HG03565 (cell line): ENCODE measurements at regions not wholly inside any gene's neighbourhood (a gene's known extent, or its start where the extent isn't known, plus 50 kb on each side); places are given as distances from the start of the nearest gene placed in this dataset.

ENCODE experiments used
- ATAC-seq: cut with Tn5 transposase; IDR thresholded peaks from one replicate; pipeline ENCODE4 v1.9.1; 2021; ENCODE audit warnings: mild to moderate bottlenecking, moderate library complexity; ENCODE audit not compliant: unreplicated experiment

DNA sequence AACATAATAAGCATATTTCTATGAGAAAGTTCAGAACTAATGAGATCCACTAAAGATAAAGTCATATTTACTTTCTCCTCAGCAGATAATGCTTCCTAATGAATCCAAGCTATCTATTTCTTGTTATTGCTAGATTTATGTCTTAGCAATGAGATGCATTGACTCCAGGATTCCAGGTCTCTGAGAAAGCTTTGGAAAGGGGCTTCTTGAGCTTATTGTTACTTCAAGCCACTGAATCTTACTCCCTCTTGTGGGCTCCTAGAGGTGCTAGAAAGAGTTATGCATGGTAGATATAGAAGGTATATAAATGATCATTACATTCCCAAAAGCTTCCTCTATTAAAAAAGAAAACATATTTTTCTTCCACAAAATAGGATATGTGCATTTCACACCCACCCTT is 246.4 kb upstream of the ADAMTS5 start:
- no peak for ATAC-seq

DNA sequence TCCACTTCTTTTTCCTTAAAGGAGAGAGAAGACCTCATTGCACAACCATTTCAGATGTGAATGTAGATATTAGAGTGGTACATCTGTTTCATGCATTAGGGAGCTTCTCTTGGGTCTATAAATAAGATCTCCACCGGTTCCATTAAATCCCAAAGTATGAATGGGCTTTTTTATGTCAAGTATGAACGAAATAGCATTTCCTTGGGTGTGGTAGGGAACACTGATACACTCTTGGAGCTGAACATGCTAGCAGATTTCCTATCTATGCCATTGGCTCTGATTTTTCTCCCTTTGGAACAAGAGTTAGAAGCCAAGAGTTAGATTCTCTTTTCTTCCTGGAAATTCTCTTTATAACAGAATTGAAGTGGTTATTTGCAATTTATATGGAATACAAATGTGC is 245.6 kb upstream of the ADAMTS5 start:
- no peak for ATAC-seq

DNA sequence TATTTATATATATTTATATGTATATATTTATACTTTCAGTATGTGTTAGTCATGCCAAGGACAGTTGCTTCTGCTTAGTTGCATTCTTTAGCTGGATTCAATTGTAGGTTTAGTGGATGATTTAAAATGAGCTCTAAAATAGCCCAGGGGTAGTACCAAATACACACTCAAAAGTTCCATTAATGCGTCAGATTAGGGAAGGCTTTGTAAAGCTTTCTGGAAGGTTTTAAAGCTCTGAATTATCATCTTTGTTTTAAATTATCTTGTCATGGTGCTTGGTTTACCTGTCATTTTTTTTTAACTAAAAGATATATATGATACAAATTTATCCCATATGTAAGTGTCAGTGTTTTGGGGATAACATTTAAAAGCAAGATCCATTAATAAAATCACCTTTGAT is 242.7 kb upstream of the ADAMTS5 start:
- no peak for ATAC-seq

DNA sequence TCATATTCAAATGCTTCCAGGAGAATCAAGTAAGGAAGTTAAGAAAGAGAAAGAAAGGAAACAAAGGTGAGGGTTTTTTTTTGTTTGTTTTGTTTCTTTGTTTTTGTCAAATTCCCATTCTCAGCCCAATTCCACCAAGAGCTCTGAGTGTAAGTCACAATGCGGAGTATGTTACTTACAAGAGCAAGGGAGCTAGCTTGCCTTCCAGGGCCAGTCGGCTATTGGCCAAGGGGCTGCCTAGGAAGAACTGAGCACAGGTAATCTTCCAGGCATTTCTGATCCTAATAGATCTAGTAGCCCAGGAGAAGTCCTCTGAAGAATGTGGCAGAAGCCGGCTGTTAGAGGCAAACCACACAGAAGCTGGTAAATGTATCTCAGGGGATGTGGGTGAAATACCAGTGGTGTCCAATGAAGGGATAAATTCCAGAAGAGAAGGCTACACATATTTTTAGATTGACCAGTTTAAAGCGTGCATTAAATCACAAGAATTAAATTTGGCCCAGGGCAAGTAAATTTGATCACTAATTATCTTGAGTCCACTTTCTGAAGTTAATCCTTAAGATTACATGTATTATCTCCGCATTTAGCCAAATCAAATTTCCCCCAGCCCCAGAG is 239.6 kb upstream of the ADAMTS5 start:
- ATAC-seq = no peak

DNA sequence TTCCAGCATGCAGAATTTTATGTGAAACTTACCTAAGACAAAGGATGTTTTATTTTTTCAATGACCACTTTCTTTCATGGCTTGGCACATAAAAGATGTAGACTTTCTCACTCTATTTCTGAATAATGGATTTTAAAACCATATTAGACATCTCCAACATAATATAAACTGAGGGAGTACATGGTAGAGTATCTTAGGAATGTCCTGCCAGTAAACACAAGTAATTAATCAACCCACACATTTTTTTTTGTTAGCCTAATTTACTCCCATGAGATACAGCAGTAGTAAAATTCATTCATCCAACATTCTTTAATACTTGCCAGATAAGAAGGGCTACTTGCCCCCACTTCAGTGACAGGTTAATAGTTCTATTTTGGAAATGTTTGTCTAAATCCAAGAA is 235.4 kb upstream of the ADAMTS5 start:
- no peak for ATAC-seq

DNA sequence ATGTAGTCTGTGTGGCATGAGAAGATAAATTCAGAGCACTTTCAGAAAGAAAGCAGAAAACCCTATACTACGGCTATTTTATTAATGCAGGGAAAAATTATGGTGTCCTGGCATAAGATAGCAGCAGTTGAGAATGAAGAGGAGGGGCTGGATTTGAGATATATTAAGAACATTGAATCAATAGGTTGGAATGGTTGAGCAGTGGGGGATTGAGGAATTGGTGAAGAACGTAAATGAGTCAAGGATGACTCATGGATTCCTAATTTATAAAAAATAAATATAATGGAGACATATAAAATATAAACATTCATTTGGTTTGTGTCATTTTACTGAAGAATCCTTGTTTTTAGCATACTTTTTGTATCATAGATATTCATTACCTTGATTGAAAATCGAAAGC is 234.3 kb upstream of the ADAMTS5 start:
- ATAC-seq = no peak

DNA sequence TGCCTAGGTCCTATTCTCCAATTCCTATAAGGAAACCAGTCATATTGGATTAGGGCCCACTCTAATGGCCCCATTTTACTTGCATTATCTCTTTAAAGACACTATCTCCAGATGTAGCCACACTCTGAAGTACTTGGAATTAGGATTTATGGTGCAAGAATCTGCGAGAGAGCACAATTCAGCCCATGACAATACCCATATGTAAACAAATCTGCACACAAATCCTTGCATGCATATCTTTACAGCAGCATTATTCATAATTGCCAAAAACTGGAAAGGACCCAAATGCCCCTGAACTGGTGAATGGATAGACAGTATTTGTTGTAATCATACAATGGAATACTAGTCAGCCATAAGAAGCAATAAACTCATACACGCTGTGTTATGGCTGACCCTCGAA is 229.8 kb upstream of the ADAMTS5 start:
- no peak for ATAC-seq

DNA sequence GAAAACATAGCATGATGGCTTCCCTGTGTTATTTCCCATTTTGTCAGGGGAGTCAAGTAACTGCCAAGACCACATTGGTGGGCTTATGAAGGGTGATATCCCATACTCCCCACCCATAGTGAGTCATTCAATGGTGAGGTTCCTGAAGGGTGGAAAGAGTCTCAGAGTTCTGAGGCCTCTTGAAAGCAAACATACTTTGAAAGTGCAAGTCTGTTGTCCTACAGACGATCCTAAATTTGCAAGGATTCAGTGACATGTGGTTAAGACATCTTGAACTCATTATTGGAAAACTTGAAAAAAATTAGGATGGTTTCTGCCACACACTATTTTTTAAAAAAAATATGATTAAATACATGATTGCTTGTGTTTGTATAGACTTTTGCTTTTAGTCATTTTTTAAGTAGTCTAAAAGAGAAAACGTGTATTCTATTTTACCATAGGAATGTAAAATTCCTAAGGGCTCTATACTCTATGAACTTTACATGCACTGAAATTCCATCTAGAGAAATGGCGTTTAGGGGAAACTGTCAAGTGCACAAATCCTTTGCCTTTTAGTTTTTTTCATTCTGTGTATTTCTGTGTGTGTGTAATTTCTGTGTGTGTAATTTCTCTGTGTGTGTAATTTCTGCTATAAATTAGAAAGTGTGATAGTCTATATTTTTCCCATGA is 225.5 kb upstream of the ADAMTS5 start:
- ATAC-seq = no peak

DNA sequence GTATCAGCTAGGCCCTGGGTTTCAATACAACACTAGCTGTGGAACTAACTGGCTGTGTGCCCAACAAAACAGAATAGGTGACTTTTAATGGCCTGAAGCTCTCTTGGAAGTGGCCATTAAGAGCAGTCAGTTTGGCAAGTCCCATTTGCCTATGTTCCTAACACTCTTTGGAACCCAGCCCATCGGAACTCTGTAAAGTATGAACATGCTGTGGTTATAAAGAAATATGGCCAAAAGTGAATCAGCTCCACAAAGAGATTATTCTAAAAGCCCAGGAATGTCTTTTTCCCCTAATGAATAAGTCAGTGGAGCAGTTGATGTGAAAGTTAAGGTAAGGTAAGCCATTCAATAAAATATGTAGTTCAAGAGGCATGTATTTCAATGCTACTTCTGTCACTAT is 223.7 kb upstream of the ADAMTS5 start:
- no peak for ATAC-seq

DNA sequence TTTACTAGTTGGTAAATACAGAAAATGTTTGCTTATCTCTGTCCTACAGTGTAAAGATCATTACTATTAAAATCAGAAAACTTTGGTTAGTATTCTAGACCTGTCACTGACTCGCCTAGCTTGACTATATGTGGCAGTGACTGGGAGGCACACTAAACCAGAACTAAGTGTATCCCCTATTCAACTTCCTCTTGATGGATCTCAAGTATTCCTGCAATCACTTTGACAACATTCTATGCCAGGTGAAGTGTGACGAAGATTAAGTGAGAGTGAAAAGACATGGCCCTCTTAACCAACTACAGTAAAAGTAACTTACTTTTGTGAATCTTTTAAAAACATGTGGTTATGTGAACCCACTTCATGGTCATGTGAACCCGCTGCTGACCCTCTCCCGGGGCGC is 223.0 kb upstream of the ADAMTS5 start:
- ATAC-seq = no peak

DNA sequence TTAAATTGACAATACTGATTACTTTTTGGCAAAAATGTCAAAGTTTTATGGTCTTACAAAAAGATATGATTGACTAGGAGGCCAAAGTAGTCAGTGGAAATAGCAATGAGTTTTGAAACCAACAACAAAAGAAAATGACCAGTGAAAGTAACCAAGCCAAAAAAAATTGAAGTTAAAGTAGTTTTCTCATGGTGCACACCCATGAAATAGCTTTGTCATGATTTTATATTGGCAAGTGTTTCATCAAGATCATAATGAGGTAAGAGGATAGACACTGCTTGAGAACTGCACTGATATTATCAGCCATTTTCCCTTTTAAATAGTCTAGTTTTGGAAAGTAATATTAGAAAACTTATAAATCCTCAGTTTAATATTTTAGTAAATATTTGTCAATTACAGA is 206.2 kb upstream of the ADAMTS5 start:
- no peak for ATAC-seq

DNA sequence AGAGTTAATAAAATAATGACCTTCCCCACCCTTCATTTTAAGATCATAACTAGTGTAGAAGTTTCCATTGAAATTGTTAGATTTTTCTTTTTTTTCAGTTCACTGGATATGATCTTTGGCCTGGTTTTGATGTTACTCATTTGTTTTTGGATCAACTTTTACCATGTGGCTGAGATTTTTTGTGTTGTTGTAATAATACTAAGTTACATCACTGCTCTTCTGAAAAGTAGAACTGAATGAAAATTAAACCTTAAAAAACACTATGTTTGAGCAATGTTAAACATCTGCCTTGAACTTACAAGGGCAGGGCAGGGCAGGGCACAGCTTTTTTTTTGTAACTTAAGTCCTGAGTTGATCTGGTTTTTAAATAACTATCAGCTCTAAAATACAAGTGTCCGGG is 204.8 kb upstream of the ADAMTS5 start:
- no peak for ATAC-seq

DNA sequence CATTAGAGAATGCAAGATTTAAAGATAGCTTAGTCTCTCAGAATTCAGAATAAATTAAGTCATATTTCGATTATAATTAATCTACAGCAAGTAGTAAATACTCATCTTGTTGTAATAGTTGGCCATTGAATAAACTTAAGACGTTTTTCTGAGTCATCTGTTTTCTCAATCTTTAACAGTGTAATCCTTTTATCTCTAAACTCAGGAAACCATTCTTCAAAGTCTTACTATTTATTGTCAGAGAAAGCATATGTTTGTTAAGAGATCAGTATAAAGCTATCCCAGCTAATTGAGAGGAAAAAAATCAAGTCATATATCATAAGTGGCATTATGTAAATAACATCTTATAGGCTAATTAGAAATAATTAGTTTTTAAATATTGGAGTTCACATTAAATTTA is 201.2 kb upstream of the ADAMTS5 start:
- no peak for ATAC-seq

DNA sequence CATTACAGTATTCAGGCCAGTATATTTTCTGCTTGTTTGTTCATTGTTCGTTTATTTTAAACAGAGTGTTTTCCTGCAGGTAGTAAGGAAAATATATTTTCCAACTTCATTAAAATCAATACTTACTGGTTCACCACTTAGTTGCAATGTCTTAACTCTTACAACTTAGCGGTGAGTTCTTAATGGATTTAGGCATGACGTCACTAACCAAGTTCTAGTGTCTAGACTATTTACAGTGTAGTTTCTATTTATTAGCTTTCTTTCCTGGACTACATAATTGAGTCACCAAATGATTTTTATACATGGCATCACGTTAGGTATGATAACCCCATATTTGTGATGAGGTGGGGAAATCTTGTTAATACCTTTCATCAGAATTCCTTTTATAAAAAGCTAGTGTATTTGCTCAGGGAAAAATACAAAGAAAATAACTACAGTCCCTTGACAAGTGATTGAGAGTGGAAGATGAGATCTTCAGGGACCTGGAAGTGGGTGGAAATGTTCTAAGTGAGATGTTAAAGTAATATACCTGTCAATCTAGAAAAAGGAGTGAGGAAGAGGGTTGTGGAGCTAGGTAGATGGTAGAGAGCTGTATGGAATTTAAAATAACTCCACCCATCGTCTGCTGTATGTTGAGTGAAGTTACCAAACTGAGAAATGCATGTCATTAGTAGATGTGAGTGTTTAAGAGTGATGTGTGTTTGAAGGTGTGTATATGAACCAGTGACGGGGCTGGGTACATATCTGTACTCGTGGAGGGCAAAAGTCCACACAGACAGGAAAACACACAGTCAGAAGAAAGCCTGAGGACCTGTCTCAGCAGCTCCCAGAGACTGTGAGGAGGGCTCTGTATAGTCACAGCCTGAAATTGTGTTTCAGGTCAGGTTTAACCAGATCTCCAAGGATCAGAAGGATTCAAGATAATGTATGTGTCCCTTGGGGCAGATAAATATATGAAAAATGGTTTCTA is 197.6 kb upstream of the ADAMTS5 start:
- no peak for ATAC-seq

DNA sequence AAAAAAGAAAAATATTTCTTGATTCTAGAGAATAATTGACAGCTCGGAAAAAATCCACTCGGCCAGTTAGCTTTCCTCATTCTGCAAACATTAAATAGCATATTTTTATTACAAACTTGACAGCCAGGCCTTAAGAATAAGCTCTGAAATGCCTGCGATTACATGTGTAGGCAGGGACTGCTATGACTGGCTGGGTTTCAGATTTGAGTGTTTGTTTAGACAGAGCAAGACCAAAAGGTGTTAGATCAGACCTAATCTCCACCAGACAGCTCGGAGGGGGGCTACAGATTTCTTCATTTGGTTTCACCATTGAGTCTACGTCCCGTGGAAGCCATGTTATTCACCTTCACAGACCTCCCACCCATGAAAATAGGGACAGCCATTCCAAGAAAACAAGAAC is 192.1 kb upstream of the ADAMTS5 start:
- no peak for ATAC-seq

DNA sequence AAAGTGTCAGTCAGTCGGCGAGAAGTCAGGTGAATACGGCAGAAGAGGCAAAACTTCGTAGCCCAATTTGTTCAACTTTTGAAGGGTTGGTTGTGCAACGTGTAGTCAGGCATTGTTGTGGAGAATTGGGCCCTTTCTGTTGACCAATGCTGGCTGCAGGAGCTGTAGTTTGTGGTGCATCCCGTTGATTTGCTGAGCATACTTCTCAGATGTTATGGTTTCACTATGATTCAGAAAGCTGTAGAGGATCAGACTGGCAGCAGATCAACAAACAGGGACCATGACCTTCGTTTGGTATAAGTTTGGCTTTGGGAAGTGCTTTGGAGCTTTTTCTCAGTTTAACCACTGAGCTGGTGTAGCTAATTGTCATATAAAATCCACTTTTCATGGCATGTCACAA is 190.2 kb upstream of the ADAMTS5 start:
- no peak for ATAC-seq

DNA sequence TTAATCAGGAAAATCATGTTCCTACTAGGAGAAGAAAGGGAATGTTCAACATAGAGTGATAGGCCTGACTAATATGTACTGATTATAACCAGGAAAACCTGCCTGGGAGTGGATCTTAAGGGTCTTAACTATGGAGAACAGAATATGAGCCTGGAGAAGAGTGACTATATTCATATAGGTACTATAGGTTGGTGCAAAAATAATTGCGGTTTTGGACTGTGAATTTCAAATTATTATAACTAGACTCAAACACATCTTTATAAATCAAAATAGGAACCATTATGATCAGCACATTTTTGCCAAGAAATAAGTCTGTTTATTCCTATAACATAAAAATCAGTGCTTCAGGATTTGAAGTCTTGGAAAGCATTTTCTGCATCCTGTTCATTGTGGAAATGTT is 189.8 kb upstream of the ADAMTS5 start:
- no peak for ATAC-seq

DNA sequence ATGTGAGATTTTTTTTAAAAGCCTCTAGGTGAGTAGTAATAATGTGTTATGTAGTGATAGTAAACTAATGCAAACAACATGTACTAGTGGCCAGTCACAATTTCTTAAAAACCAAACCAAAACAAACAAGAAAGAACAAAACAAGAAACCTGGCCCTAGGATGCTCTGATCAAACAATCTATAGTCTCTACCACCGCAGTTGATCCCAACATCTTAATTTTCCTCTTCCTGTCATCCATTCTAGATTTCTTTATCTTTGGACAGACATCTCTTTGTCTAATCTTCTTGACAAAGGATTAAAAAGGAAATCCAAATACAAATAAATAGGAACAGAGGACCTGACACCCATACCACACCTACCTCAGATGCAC is 188.2 kb upstream of the ADAMTS5 start:
- ATAC-seq = no peak

DNA sequence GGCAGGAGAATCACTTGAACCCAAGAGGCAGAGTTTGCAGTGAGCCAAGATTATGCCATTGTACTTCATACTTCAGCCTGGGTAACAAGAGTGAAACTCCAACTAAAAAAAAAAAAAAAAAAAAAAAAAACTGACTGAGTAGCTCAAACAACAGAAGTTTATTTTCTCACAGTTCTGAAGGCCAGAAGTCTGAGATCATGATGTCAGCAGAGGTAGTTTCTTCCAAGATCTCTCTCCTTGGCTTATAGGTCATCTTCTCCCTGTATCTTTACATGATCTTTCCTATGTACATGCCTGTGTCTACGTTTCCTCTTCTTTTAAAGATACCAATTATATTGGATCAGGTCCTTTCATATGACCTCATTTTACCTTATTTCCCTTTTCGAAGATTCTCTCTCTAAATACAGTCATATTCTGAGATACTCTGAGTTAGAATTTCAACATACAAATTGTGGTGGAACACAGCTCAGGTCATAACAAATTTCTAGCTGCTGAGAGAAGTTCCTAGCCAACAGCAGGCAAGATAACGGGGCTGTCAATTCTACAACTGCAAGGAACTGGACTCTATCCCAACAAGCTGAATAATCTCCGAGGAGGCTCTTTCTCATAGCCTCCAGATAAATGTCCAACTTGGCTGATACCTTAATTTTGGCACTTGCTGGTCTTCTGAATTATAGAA is 187.7 kb upstream of the ADAMTS5 start:
- no peak for ATAC-seq

DNA sequence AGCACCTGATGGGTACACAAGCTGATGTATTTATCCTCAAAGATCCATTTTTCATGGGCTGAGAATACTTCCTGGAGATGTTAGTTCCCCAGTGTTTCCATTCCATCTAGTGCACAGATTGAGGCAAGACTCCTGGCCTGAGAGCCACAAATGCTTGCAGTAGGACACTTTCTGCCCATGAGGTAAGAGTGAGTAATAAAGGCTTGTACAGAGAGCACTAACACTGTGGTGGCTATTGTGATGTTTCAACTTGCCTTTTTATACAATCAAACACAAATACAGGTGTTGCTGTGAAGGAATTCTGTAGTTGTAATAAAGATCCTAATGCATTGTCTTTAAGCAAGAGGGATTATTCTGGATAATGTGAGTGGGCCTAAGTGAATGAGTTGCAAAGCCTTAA is 186.1 kb upstream of the ADAMTS5 start:
- ATAC-seq = no peak

DNA sequence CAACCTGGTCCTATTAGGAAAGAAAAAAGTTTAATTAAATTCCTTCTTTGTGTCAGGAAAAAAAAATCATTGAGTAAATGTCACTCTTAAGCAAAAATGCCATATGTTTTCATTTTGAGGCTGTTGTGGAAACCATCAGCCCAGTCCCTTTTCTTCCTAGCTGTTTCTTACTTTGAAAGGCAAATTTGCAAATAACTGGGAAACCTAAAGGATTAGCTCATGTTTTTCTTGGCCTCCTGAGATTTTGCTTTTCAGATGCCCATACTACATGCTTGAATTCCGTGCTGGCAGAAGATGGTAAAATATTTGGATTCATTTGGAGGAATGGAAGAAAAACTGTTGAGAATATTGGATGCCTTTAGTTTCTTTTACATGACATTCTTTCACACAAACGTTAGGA is 182.1 kb upstream of the ADAMTS5 start:
- ATAC-seq = no peak

DNA sequence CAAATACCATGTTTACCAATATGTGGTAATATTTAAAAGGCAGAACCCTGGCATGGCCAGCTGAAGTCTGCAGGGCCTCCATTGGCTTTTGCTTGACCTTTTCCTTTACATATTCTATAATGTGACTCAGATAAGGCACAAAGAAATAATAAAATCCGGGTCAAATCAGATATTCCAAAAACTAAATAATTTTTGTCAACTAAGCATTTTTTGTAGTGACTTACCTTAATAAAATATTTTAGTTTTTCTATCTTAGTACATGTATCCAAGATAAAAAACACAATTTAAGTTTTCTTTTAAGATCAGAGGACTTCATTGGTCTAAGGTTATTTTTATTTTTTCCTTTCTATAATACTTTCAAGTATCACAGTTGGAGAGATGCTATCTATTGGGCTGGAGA is 179.4 kb upstream of the ADAMTS5 start:
- no peak for ATAC-seq
